Medulla oblongata (tissue), 1 donor: ENCODE measurements at regions not wholly inside any gene's neighbourhood (a gene's known extent, or its start where the extent isn't known, plus 50 kb on each side); places are given as distances from the start of the nearest gene placed in this dataset.
"Not testable (repeated sequence)": the region's sequence is repeated elsewhere in the genome, so short reads cannot be mapped to it uniquely, and the experiment has no call there.

Experiments
- DNase-seq: peaks from one replicate; pipeline ENCODE4 v3.0.0-alpha.2; 2015; ENCODE audit errors: extremely low spot score

- DNase-seq = no peak
These were observed 62.1 kb upstream of the GPC1 start for GRCh38 chr2:240373289-240373885.

- DNase-seq = no peak
These were observed 61.2 kb upstream of the GPC1 start for GRCh38 chr2:240374085-240374907.

- no peak for DNase-seq
These were observed 60.3 kb upstream of the GPC1 start for GRCh38 chr2:240375024-240375645.

- DNase-seq = no peak
These were observed 58.7 kb upstream of the GPC1 start for GRCh38 chr2:240376739-240377138.

GRCh38 chr2:240377366-240377765 lies 58.1 kb upstream of the GPC1 start:
- no peak for DNase-seq

GRCh38 chr2:240379089-240379636 lies 56.3 kb upstream of the GPC1 start:
- no peak for DNase-seq

- DNase-seq = no peak
These were observed 52.2 kb upstream of the GPC1 start for GRCh38 chr2:240383099-240383758.

GRCh38 chr2:240383871-240384700 lies 51.4 kb upstream of the GPC1 start:
- DNase-seq = no peak

GRCh38 chr2:240384711-240385450 lies 50.6 kb upstream of the GPC1 start:
- no peak for DNase-seq

- not testable (repeated sequence) for DNase-seq
These were observed 49.9 kb upstream of the GPC1 start for GRCh38 chr2:240385451-240386161.
